ENCODE measurements at regions not wholly inside any gene's neighbourhood (a gene's known extent, or its start where the extent isn't known, plus 50 kb on each side); places are given as distances from the start of the nearest gene placed in this dataset.

- ChIA-PET CTCF (no interaction called here), POLR2A (no interaction called here)
- no peaks in the 10 kb centered on the region for H3K36me3 ChIP-seq (ENCODE audit: insufficient read depth, low read length)
- Mint-ChIP-seq H3K4me3 (no peak overlapping the region), H3K9me3 (peaks cover 15% of the 10 kb centered on the region), H3K27me3 (no peaks in the 10 kb centered on the region), H3K36me3 (ENCODE audit: low read depth) (no peaks in the 10 kb centered on the region), H3K4me1 (ENCODE audit: low read depth) (no peaks in the 10 kb centered on the region), H3K27ac (no peak overlapping the region)
- H3K4me1 ChIP-seq (ENCODE audit: insufficient read depth, low read length) = no peaks in the 10 kb centered on the region
- TF ChIP-seq CTCF (IDR thresholded peaks at IDR 0.05) = no peak
- no peak overlapping the region for H3K27ac ChIP-seq (ENCODE audit: low read depth in 1 of 2, low read length in 2 of 2)
- intact Hi-C loops (cut with DNase I, micrococcal nuclease) = no loop called here
- no peak for DNase-seq
- H3K9me3 ChIP-seq (ENCODE audit: control insufficient read depth in 1 of 2, insufficient read depth in 1 of 2, low read length in 2 of 2) = peaks cover 7 to 15% of the 10 kb centered on the region in 2 experiments
- H3K27me3 ChIP-seq (ENCODE audit: control insufficient read depth in 1 of 2, insufficient read depth in 2 of 2, low read length in 2 of 2) = no peaks in the 10 kb centered on the region
- no peak overlapping the region for H3K4me3 ChIP-seq (ENCODE audit: low read length)
- no peak for ATAC-seq (ENCODE audit: poor library complexity)
Observed at GRCh38 chr12:77768558-77768957, 62.1 kb upstream of the NAV3 start.

GRCh38 chr12:77767756-77768343 is 62.8 kb upstream of the NAV3 start:
- Mint-ChIP-seq H3K36me3 (ENCODE audit: low read depth) (no peaks in the 10 kb centered on the region), H3K27me3 (no peaks in the 10 kb centered on the region), H3K27ac (no peak overlapping the region), H3K9me3 (peaks cover 15% of the 10 kb centered on the region), H3K4me1 (ENCODE audit: low read depth) (no peaks in the 10 kb centered on the region), H3K4me3 (no peak overlapping the region)
- TF ChIP-seq CTCF (IDR thresholded peaks at IDR 0.05) = no peak
- ATAC-seq (ENCODE audit: poor library complexity) = no peak
- Histone ChIP-seq H3K9me3 (ENCODE audit: control insufficient read depth in 1 of 2, insufficient read depth in 1 of 2, low read length in 2 of 2) (peaks cover 7 to 15% of the 10 kb centered on the region in 2 experiments), H3K4me3 (ENCODE audit: low read length) (no peak overlapping the region), H3K4me1 (ENCODE audit: insufficient read depth, low read length) (no peaks in the 10 kb centered on the region), H3K27ac (ENCODE audit: low read depth in 1 of 2, low read length in 2 of 2) (no peak overlapping the region), H3K36me3 (ENCODE audit: insufficient read depth, low read length) (no peaks in the 10 kb centered on the region), H3K27me3 (ENCODE audit: control insufficient read depth in 1 of 2, insufficient read depth in 2 of 2, low read length in 2 of 2) (no peaks in the 10 kb centered on the region)
- ChIA-PET CTCF (no interaction called here), POLR2A (no interaction called here)
- intact Hi-C loops (cut with DNase I, micrococcal nuclease) = no loop called here
- no peak for DNase-seq

- ATAC-seq (ENCODE audit: poor library complexity) = no peak
- no peaks in the 10 kb centered on the region for H3K4me1 ChIP-seq (ENCODE audit: insufficient read depth, low read length)
- no peaks in the 10 kb centered on the region for H3K4me1 Mint-ChIP-seq (ENCODE audit: low read depth)
- ChIA-PET CTCF (no interaction called here), POLR2A (no interaction called here)
- TF ChIP-seq CTCF (IDR thresholded peaks at IDR 0.05) = no peak
- no peaks in the 10 kb centered on the region for H3K27me3 ChIP-seq (ENCODE audit: control insufficient read depth in 1 of 2, insufficient read depth in 2 of 2, low read length in 2 of 2)
- H3K36me3 ChIP-seq (ENCODE audit: insufficient read depth, low read length) = no peaks in the 10 kb centered on the region
- peaks cover 7 to 15% of the 10 kb centered on the region in 2 experiments for H3K9me3 ChIP-seq (ENCODE audit: control insufficient read depth in 1 of 2, insufficient read depth in 1 of 2, low read length in 2 of 2)
- intact Hi-C loops (cut with DNase I, micrococcal nuclease) = no loop called here
- peaks cover 12% of the 10 kb centered on the region for H3K9me3 Mint-ChIP-seq
- H3K36me3 Mint-ChIP-seq (ENCODE audit: low read depth) = no peaks in the 10 kb centered on the region
- H3K4me3 ChIP-seq (ENCODE audit: low read length) = no peak overlapping the region
- no peak for DNase-seq
- no peak overlapping the region for H3K27ac ChIP-seq (ENCODE audit: low read depth in 1 of 2, low read length in 2 of 2)
- H3K4me3 Mint-ChIP-seq = no peak overlapping the region
- no peak overlapping the region for H3K27ac Mint-ChIP-seq
- H3K27me3 Mint-ChIP-seq = no peaks in the 10 kb centered on the region
Observed at GRCh38 chr12:77767335-77767734, 63.4 kb upstream of the NAV3 start.

Data from CD4-positive, alpha-beta T cell (primary cell).